Upper lobe of right lung (tissue), 1 donor: ENCODE measurements at regions not wholly inside any gene's neighbourhood (a gene's known extent, or its start where the extent isn't known, plus 50 kb on each side); places are given as distances from the start of the nearest gene placed in this dataset.

Experiments used
- ATAC-seq: fragments of 200-7000 bp; cut with Tn5 transposase; one replicate; pipeline ENCODE4 v1.9.1; 2020; ENCODE audit warnings: mild to moderate bottlenecking, moderate library complexity
- DNase-seq: peaks from one replicate; pipeline ENCODE4 v3.0.0-alpha.2; 2020
- H3K27ac ChIP-seq: fragments of 200-600 bp; one replicate; pipeline ENCODE4 v1.8.0; 2022
- H3K27me3 ChIP-seq: fragments of 200-600 bp; one replicate; pipeline ENCODE4 v1.8.0; 2022; ENCODE audit warnings: mild to moderate bottlenecking
- H3K36me3 ChIP-seq: fragments of 200-600 bp; one replicate; pipeline ENCODE4 v1.8.0; 2022
- H3K4me1 ChIP-seq: fragments of 200-600 bp; one replicate; pipeline ENCODE4 v1.8.0; 2022
- H3K4me3 ChIP-seq: fragments of 200-600 bp; one replicate; pipeline ENCODE4 v1.8.0; 2022; ENCODE audit warnings: mild to moderate bottlenecking
- H3K9me3 ChIP-seq: fragments of 200-600 bp; one replicate; pipeline ENCODE4 v1.8.0; 2022
- intact Hi-C: fragments of 100-400 bp; cut with DNase I; formaldehyde crosslinking; loops from one replicate; pipeline ENCODE4 v1.11.0; 2022
- TF ChIP-seq, protein P1 (sequence below): fragments of 200-600 bp; IDR thresholded peaks from one replicate; pipeline ENCODE4 v1.8.0; 2022; ENCODE audit warnings: antibody characterized with exemption
- donor health status: DM: no; HTN: yes; CAD: no; lungs with severe emphysema.

- H3K4me1 ChIP-seq = no peaks in the 10 kb centered on the region
- ATAC-seq (no peak), DNase-seq (no peak)
- no peaks in the 10 kb centered on the region for H3K36me3 ChIP-seq
- no peaks in the 10 kb centered on the region for H3K9me3 ChIP-seq
- TF ChIP-seq, protein P1, sequence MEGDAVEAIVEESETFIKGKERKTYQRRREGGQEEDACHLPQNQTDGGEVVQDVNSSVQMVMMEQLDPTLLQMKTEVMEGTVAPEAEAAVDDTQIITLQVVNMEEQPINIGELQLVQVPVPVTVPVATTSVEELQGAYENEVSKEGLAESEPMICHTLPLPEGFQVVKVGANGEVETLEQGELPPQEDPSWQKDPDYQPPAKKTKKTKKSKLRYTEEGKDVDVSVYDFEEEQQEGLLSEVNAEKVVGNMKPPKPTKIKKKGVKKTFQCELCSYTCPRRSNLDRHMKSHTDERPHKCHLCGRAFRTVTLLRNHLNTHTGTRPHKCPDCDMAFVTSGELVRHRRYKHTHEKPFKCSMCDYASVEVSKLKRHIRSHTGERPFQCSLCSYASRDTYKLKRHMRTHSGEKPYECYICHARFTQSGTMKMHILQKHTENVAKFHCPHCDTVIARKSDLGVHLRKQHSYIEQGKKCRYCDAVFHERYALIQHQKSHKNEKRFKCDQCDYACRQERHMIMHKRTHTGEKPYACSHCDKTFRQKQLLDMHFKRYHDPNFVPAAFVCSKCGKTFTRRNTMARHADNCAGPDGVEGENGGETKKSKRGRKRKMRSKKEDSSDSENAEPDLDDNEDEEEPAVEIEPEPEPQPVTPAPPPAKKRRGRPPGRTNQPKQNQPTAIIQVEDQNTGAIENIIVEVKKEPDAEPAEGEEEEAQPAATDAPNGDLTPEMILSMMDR = no peak
- no peaks in the 10 kb centered on the region for H3K27me3 ChIP-seq
- H3K27ac ChIP-seq = no peak overlapping the region
- intact Hi-C loops = no loop called here
- no peak overlapping the region for H3K4me3 ChIP-seq
These were observed 1741.2 kb downstream of the TP53TG3F start for GRCh38 chr16:35200662-35201061.

DNA sequence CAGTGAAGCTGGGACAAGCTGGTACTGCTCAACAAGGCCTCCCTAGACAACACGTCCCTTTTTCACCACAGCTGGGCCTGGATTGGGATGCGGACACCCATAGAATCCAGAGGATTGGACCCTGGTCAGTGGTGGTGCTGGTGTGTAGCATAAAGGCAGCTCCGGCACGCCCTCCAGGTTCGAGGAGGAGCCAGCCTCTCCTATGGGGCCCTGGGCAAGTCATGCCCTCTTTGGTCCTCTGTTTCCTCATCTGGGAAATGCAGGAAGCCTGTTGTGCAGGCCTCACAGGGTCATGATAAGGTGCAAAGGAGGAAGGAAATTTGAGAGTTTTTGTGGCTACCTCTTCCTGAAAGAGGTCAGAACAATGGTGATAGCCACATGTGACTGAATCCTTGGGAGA, 1741.7 kb downstream of the TP53TG3F start:
- no peaks in the 10 kb centered on the region for H3K27me3 ChIP-seq
- no peaks in the 10 kb centered on the region for H3K4me1 ChIP-seq
- H3K9me3 ChIP-seq = no peaks in the 10 kb centered on the region
- H3K4me3 ChIP-seq = no peak overlapping the region
- ATAC-seq (no peak), DNase-seq (no peak)
- no peak overlapping the region for H3K27ac ChIP-seq
- intact Hi-C loops = no loop called here
- TF ChIP-seq, protein P1 = no peak
- H3K36me3 ChIP-seq = no peaks in the 10 kb centered on the region

DNA sequence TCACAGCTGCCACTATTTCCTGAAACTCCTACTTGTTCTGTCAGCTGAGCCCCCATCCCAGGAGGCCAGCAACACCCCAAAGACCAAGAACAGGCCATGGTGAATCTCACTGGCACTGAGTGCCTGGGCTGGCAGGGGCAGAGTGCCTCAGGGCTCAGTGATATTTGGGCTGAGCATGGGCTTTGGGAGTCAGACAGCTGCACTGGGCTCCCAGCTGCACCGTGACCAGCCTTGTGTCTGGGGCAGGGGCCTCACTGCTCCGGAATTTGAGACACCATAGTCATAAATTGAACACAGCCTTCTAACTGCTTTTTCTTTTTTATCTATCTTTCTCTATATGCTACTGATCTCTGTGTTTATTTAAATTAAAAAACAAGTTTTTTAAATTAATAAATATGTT, 1744.2 kb downstream of the TP53TG3F start:
- H3K27ac ChIP-seq = no peak overlapping the region
- intact Hi-C loops = no loop called here
- no peaks in the 10 kb centered on the region for H3K27me3 ChIP-seq
- H3K4me1 ChIP-seq = no peaks in the 10 kb centered on the region
- H3K36me3 ChIP-seq = no peaks in the 10 kb centered on the region
- no peak for DNase-seq
- no peaks in the 10 kb centered on the region for H3K9me3 ChIP-seq
- no peak for ATAC-seq
- TF ChIP-seq, protein P1 = no peak
- no peak overlapping the region for H3K4me3 ChIP-seq

GRCh38 chr16:35207059-35207999, 1747.9 kb downstream of the TP53TG3F start:
- Histone ChIP-seq H3K27me3 (no peaks in the 10 kb centered on the region), H3K36me3 (no peaks in the 10 kb centered on the region), H3K27ac (no peak overlapping the region), H3K4me3 (no peak overlapping the region), H3K9me3 (no peaks in the 10 kb centered on the region), H3K4me1 (no peaks in the 10 kb centered on the region)
- DNase-seq = peak; percentile 52
- ATAC-seq = peak; percentile 25
- TF ChIP-seq, protein P1 = no peak
- intact Hi-C loops = no loop called here

GRCh38 chr16:35208001-35208935, 1748.9 kb downstream of the TP53TG3F start:
- Histone ChIP-seq H3K4me3 (no peak overlapping the region), H3K27me3 (no peaks in the 10 kb centered on the region), H3K4me1 (no peaks in the 10 kb centered on the region), H3K36me3 (no peaks in the 10 kb centered on the region), H3K27ac (no peak overlapping the region), H3K9me3 (no peaks in the 10 kb centered on the region)
- TF ChIP-seq, protein P1 = no peak
- peak; percentile 15 for ATAC-seq
- intact Hi-C loops = no loop called here
- peak; percentile 64 for DNase-seq
